Spleen (tissue), 7 donors: ENCODE measurements at regions not wholly inside any gene's neighbourhood (a gene's known extent, or its start where the extent isn't known, plus 50 kb on each side); places are given as distances from the start of the nearest gene placed in this dataset.

Experiments used
- POLR2A ChIP-seq, 3 donors: fragments of 450-650 bp; IDR thresholded peaks; one replicate each; pipeline ENCODE4 v1.5.1; 2017; ENCODE audit warnings: antibody characterized with exemption in 3 of 3, mild to moderate bottlenecking in 1 of 3
- POLR2AphosphoS5 ChIP-seq, 3 donors: sonication (generic); formaldehyde crosslinking; IDR thresholded peaks; one replicate each; pipeline ENCODE4 v1.5.1; 2017; ENCODE audit warnings: antibody characterized with exemption in 3 of 3
- TF ChIP-seq, protein P1 (sequence below), 11 experiments: fragments of 200-600 bp in 7 of 11; fragments of 450-650 bp in 4 of 11; sonication (generic) in 4 of 11; IDR thresholded peaks in 8 of 11; conservative IDR thresholded peaks in 3 of 11; 1 replicate in 7 of 11; 2 replicates in 4 of 11; pipeline versions ENCODE4 v1.4.0 to v1.8.0; 2016 to 2021; ENCODE audit warnings: antibody characterized with exemption in 11 of 11, inconsistent platforms in 4 of 11, mild to moderate bottlenecking in 1 of 11
- donor health status: DM: no; HTN: no; CAD: no; lungs with moderate emphysema.
- donor health status: DM: no; HTN: no; CAD: no.
- donor health status: DM: no; HTN: no; CAD: no.

DNA sequence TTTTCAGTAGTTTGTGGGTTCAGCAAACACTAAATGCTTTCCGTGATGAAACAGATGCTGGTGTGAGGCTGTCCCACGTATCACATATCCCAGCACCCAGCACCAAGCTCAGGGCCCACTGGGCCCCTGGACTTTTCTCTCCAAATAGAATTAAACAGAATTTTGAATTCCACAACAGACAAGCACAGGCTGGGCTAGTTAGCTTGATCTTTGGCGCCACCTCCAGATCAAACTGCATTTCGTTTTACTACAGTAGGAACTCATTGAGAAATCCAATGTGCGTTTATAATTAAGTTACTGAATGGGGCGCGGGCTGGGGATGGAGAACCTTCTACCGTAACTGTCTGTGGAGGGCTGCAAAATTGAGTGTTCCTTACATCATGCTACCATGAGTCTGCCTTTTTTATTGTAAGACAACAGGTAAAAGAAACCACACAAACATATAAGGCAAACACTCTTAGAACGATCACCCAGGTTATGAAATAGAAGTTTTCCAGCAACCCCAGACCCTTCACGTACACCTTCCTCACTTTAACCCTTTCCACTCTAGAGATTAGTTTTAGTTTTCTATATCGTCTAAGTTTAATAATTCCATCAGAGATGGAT is 107.8 kb downstream of the ZFP64 start:
- TF ChIP-seq, protein P1, sequence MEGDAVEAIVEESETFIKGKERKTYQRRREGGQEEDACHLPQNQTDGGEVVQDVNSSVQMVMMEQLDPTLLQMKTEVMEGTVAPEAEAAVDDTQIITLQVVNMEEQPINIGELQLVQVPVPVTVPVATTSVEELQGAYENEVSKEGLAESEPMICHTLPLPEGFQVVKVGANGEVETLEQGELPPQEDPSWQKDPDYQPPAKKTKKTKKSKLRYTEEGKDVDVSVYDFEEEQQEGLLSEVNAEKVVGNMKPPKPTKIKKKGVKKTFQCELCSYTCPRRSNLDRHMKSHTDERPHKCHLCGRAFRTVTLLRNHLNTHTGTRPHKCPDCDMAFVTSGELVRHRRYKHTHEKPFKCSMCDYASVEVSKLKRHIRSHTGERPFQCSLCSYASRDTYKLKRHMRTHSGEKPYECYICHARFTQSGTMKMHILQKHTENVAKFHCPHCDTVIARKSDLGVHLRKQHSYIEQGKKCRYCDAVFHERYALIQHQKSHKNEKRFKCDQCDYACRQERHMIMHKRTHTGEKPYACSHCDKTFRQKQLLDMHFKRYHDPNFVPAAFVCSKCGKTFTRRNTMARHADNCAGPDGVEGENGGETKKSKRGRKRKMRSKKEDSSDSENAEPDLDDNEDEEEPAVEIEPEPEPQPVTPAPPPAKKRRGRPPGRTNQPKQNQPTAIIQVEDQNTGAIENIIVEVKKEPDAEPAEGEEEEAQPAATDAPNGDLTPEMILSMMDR (IDR thresholded peaks at IDR 0.05 in 8 of 11, conservative IDR thresholded peaks at IDR 0.05 in 3 of 11): peak in 7 of 11 experiments; percentile 20 to 52 (median 36)
- no peak for TF ChIP-seq POLR2A (IDR thresholded peaks at IDR 0.05)
- TF ChIP-seq POLR2AphosphoS5 (IDR thresholded peaks at IDR 0.05): no peak
